Activated CD4-positive, alpha-beta T cell treated with anti-CD3 and anti-CD28 coated beads for 48 hours (primary cell): ENCODE measurements at regions not wholly inside any gene's neighbourhood (a gene's known extent, or its start where the extent isn't known, plus 50 kb on each side); places are given as distances from the start of the nearest gene placed in this dataset.
"Not testable (repeated sequence)": the region's sequence is repeated elsewhere in the genome, so short reads cannot be mapped to it uniquely, and the experiment has no call there.

Experiments used
- DNase-seq: peaks from one replicate; pipeline ENCODE4 v3.0.0-alpha.2; 2020

DNA sequence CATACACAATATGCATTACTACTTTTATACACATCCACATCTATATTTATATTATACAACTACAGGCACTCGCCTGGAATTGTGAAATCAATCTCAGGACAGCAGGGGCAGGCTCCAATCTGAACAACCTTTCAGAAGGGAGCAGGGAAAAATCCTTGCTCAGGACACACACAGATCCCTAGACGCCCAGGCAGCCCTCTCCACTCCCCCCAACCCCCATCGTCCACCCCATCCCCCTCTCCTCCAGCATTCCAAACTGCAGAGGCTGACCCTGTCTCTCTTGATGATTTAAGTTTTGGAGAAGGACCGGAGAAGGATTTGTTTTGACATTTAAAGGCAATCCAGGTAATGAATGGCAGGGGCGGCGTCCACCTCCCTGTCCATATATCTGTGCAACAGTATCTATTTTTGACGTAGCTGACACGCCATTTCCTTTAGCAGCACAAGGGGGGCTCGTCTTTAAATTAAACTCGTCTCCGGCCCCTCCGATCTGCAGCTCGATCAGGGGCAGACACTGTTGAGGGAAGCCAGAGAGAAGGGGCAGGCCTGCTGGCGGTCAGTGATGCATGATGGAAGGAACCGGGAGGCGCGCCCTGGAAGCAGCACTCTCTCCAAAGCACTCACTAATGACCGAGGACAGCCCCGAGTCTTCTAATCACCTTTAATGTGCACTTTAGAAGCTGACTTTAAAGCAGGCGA is 95.0 kb upstream of the TBX5 start:
- DNase-seq = no peak

DNA sequence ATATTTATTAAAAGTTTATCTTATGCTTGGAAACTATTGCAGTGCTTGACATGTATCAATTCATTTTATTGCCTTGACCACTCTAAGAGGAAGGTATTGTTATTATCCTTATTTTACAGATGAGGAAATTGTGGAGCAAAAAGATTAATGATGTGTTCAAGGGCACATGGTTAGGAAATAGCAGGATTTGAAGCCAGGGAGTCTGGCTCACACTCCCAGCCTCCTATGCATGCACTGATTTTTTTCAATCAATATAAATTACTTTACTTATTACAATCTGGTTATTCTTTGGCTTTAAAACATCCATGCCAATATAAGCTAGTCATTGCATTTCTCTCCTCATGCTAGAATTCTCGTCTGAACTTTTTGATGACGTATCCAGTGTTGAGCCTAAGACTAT is 94.2 kb upstream of the TBX5 start:
- no peak for DNase-seq

DNA sequence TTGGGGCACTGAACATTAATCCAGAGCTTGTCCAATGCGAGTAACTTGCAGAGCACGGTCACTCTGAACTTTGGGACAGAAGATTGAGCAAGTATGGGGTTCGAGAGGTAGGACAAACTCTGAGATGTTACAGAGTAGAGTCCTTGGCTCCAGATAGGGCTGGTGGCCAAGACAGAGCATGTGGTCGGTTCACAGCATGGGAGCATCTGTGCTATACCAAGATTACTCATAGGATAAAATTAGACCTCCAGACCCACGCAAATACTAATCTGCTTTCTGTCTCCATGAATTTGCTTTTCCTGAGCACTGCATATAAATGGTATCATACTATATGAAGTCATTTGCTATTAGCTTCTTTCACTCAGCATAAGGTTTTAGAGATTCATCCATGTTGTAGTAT is 93.4 kb upstream of the TBX5 start:
- no peak for DNase-seq

DNA sequence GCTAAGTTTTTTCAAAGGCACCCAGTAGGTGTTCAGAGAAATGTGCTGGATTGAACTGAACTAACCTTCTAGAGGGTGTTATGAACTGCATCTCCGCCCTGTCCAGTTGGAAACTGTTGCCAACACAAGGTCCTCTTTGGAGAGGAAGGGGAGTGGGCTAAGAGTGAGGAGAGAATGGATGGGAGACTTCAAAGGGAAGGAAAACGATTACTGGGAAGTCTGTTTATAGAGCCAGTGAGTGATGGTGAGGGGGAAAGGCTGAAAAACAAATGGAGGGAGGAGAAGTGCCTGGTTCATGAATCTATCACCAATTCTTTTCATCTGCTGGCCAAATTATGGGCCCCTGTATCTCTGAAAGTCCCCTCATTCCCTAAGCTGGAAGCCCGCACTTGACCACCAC is 86.0 kb upstream of the TBX5 start:
- no peak for DNase-seq

DNA sequence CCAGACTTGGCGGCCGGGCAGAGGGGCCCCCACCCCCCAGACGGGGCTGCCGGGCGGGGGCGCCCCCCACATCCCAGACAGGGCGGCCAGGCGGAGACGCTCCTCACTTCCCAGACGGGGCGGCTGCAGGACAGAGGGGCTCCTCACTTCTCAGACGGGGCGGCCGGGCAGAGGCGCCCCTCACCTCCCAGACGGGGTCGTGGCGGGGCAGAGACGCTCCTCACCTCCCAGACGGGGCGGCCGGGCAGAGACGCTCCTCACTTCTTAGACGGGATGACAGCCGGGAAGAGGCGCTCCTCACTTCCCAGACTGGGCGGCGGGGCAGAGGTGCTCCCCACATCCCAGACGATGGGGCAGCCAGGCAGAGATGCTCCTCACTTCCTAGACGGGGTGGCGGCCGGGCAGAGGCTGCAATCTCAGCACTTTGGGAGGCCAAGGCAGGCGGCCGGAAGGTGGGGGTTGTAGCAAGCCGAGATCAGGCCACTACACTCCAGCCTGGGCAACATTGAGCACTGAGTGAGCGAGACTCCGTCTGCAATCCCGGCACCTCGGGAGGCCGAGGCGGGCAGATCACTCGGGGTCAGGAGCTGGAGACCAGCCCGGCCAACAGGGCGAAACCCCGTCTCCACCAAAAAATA is 79.0 kb upstream of the TBX5 start:
- not testable (repeated sequence) for DNase-seq

DNA sequence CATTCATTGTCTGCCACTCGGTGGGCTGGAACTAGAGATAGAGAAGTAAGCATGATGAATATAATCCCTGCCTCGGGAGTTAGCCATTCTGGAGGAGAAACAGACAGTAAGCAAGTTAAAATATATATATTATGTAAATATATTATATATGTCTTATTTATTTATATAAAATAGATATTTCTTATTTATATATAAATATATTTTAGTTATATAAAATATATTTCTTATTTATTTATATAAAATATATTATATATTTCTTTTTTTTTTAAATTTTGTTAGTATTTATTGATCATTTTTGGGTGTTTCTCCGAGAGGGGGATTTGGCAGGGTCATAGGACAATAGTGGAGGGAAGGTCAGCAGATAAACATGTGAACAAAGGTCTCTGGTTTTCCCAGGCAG is 78.1 kb upstream of the TBX5 start:
- no peak for DNase-seq

DNA sequence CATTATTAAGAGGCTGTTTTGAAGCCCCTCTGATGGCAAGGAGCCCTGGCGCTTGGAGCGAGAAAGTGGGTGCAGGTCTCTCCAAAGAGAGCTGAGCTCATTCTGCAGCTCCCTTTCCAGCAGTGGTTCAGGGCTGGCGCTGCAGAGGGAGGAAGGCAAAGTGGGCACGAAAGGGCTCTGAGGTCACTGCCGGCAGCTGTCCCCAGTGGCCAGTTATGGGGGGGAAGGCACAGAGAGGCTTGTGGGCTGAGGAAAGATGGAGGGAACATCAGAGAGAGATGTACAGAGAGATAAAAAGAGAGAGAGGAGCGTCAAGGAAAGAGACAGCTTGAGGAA is 75.2 kb upstream of the TBX5 start:
- no peak for DNase-seq

DNA sequence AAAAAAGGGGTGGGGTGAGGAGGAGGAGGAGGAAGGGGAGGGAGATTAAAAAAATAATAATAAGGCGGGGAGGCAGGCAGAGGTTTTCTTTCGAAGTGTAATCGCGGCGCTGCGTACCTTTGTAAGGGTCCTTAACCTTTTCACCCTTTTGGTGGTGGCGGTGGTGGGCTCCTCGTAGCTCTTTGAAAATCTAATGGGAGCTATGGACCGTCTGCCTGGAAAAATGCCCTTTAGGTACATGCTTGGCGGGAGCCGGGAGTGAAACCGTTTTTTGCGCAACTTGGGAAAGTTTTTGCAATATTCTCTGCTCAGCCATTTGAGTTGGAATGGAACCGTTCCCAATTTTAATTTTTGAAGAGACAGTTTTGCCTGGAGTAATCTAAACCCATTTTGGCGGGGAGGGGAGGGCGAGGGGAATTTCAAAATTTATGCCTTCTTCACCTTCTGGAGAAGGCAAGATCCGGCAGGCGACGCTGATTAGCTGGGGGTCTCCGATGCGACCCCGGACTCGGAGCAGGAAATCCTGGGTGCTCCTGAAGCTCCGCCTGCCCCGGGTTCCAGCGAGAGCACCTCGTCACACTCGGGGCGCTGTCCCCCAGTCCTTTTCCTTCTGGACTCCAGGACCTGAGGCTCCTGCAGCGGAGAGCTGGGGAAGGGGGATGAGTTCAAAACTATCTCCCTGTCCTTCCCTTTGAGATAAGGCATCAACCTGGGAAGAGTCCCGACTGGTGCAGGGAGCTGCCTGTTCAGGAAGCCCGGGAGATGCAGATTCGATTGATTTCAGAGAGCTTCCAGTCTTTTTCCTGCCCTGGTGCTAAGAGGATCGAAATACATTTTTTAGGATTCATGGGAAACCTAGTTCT is 74.6 kb upstream of the TBX5 start:
- DNase-seq = no peak

DNA sequence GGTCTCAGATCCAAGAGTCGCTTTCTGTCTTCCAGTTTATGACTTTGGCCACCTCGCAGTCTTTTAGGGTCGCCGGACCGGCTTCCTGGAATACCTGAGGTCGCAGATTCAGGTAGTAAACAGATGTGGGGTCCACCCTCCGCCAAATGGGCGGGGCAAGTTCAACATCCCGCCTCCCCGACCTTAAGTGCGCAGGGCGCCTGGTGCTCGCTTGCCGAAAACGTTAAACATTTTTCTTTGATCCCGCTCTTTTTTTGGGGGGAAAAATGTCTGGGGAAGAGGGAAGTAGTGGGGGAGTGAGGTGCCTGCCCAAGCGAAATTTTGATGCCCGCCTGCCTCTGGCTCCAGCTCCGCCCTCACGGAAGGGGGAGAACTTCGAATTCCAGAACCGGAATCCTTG is 73.9 kb upstream of the TBX5 start:
- DNase-seq = no peak

DNA sequence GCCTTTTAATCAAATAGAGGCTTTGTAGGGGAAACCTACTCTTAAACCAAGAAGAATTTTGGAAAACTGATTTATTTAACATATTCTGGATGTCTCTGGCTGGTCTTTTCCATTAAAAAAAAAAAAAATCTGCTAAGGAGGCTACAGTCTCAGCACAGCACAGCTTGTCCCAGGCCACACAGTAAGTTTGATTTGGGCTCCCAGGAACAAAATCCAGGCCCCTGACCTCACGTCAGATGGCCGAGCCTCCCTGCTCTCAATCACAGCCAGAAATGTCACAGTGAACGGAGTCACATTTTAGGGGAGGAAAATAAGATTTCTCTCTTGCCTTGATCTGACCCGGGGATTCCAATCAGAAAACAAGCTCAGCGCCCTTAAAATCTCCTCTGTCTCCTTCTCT is 72.9 kb upstream of the TBX5 start:
- no peak for DNase-seq

DNA sequence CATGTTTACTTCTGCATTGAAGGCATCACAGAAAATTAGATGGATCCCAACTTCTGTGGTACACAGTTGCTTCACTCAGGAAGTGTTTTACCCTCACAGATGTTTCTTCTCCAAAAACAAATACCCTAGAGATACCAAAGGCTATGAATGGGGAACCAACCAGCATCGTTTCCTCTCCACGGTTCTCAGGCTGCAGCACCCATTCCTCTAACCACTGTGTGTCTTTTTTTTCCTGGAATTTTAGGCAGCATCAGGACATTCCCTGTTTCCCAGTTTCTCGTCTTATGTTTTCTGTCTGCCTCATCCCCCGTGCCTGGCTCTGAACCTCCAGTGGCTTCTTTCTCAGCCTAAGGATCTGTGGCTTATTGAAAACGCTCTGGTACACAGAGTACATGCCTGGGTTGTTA is 72.0 kb upstream of the TBX5 start:
- no peak for DNase-seq

DNA sequence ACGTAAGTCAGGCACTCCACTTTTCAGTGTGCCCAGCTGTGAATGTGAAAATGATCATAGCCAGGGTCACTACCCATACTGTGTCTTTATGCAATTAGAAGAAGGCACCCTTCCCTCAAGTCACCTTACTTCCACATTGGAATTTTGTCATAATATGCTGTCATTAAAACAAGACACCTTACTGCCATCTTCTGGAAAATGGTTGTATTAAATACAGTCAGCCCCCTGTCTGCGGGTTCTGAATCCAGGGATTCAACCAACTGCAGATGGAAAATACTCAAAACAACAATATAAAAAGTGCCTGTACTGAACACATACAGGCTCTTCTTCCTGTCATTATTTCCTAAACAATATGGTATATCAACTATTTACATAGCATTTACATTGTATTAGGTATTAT is 70.2 kb upstream of the TBX5 start:
- DNase-seq = no peak

DNA sequence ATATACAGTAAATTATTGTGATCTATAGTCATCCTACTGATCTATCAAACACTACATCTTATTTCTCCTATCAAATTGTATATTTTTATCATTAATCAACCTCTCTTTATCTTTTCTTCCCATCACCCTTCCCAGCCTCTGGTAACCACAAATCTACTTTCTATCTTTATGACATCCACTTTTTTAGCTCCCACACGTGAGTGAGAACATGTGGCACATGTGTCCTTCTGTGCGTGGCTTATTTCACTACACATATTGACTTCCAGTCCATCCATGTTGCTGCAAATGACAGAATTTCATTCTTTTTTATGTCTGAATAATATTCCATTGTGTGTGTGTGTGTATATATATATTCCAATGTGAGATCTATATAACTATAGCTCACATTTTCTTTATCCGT is 67.8 kb upstream of the TBX5 start:
- DNase-seq = no peak

DNA sequence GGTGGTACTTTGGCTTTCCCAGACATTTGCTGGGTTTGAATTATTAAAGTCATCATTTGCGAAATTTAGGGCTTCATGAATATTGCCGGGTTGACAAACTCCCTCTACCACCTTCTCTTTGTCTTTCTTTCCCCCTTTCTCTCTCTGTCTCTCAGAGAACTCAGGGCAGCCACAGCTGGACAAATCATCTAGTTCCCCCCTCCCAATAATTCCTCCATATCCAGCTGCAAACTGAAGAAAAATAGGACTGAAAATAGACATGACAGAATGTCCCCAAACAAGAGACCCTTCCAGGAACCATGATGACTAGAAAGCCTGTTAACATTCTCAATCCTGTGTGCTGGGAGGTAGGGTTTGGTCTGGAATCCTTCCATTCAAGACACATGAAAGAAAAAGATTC is 67.1 kb upstream of the TBX5 start:
- DNase-seq = no peak

DNA sequence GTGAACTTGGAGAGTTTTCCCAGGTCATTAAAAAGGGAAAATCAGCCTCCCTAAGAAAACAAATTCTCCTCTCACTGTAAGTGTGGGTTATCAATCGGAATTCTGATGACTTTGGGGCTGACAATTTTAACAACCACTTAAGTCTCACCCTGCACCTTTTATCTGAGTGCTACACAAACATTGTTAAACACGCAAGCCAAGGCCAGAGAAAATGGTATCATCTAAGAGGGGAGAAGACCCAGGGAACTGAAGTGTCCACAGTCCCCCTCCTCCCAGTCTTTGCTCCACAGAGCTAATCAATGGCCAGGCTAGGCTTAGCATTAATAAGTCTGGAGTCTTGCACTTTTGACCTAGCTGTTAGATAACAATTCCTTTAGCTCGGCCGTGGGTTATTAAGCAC is 51.7 kb upstream of the TBX5 start:
- no peak for DNase-seq
